Fibroblast of the aortic adventitia (primary cell): ENCODE measurements at regions not wholly inside any gene's neighbourhood (a gene's known extent, or its start where the extent isn't known, plus 50 kb on each side); places are given as distances from the start of the nearest gene placed in this dataset.

Experiments used
- DNase-seq: peaks from one replicate; pipeline ENCODE4 v3.0.0-alpha.2; 2010; ENCODE audit warnings: low read depth
- H3K4me3 ChIP-seq: 2 replicates; pipeline ENCODE4 v1.5.1; 2011; ENCODE audit warnings: low read depth, mild to moderate bottlenecking, control low read depth, low read length, moderate library complexity
- CTCF ChIP-seq: IDR thresholded peaks from 2 replicates; pipeline ENCODE4 v1.5.1; 2011; ENCODE audit warnings: mild to moderate bottlenecking, low read length, control low read depth, inconsistent platforms; ENCODE audit not compliant: insufficient read depth

GRCh38 chr3:82796765-82797164, 1035.3 kb upstream of the GBE1 start:
- no peak for DNase-seq
- no peak for TF ChIP-seq CTCF

GRCh38 chr3:82791241-82791640, 1029.8 kb upstream of the GBE1 start:
- H3K4me3 ChIP-seq: no peak overlapping the region
- no peak for DNase-seq
- no peak for TF ChIP-seq CTCF

More at GRCh38 chr3:82796765-82797164, 1035.3 kb upstream of the GBE1 start:
- H3K4me3 ChIP-seq: no peak overlapping the region

- no peak for TF ChIP-seq CTCF
These were observed 1029.1 kb upstream of the GBE1 start for GRCh38 chr3:82790307-82791097.

GRCh38 chr3:82783194-82783593, 1021.7 kb upstream of the GBE1 start:
- no peak for DNase-seq
- no peak for TF ChIP-seq CTCF
- no peak overlapping the region for H3K4me3 ChIP-seq

More at GRCh38 chr3:82790307-82791097, 1029.1 kb upstream of the GBE1 start:
- H3K4me3 ChIP-seq: no peak overlapping the region
- DNase-seq: no peak

GRCh38 chr3:82773207-82773606, 1011.8 kb upstream of the GBE1 start:
- TF ChIP-seq CTCF: no peak
- no peak for DNase-seq
- H3K4me3 ChIP-seq: no peak overlapping the region

DNA sequence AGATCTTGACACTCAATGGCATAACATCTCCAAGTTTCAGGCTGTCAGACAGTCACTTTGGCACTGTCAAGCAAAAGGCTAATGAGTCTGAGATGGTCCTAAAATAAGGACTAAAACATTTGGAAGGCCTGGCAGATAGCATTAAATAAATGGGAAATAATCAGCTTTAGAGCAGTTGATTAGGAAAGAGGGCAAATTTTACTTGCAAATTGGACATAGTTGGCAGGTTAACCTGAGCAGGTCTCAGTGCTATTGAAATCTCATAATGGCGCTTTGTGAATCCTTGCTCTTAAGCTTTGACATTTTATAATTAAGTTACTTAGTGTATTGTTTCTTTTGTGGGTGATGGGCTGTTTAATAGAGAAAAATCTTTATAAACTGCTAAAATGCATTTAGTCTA, 1003.1 kb upstream of the GBE1 start:
- TF ChIP-seq CTCF: no peak
- no peak overlapping the region for H3K4me3 ChIP-seq
- DNase-seq: no peak

DNA sequence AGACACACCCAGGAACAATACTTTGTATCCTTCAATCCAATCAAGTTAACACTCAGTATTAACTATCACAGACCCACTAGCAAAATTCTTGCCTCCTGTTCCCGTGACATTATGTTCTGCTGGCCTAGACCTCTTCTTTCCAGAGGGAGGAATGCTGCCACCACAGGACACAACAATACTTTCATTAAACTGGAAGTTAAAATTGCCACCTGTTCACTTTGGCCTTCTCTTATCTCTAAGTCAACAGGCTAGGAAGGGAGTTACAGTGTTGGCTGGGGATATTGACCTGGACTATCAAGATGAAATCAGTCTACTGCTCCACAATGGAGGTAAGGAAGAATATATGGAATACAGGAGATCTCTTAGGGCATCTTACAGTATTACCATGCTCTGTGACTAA, 1000.4 kb upstream of the GBE1 start:
- DNase-seq: no peak
- no peak overlapping the region for H3K4me3 ChIP-seq
- no peak for TF ChIP-seq CTCF
